HG03135 (cell line): ENCODE measurements at regions not wholly inside any gene's neighbourhood (a gene's known extent, or its start where the extent isn't known, plus 50 kb on each side); places are given as distances from the start of the nearest gene placed in this dataset.

Source experiments
- ATAC-seq: cut with Tn5 transposase; IDR thresholded peaks from one replicate; pipeline ENCODE4 v1.9.1; 2021; ENCODE audit warnings: mild to moderate bottlenecking, moderate library complexity; ENCODE audit not compliant: unreplicated experiment

DNA sequence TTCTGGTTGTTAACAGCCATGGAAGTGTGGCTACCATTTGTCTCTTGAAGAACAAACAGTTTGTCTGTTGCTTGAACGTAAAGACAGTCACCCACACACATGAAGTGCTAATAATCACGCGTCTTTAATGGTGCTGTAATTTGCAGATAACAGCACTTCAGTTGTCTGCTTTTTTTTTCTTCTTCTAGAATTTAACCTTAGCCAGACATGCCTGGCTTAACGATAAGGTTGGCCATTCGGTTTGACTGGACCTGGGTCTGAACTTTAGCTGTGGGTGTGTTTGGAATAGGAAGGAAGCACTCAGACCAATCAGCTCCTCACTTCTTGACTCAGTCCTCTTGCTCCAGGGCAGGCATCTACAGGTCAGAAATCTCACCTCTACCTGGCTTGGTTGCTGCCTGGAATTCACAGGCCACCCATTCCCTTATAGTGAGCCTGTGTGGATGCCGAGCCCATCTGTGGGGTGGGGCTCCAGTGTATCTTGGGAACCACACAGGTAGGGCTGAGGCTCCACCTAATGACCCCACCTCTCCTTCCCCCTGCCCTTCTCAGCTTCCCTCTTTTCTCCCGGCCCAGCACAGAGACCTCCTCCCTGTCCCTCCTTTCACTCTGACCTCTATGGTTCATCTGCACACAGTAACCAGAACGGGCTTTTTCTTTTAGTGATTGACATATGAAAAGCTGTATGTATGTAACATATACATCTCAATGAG lies 246.4 kb upstream of the PWP1 start:
- ATAC-seq: no peak

DNA sequence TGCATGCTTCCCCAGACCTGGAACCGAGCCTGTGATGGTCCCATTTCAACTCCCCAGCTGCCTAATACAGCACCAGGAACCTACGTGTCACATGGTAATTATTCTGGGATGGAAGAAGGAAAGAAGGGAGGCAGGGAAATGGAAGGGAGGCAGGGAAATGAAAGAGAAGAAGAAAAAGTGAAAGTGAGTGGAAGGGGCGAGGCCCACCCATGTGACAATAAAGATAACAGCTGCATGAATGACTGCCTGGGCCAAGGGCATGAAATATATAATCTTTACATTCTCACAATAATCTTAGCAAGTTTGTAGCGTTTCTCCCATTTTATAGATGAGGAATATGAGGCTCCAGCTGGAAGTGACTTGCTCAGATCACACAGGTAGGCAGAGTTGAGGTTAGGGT lies 245.0 kb upstream of the PWP1 start:
- ATAC-seq: no peak

DNA sequence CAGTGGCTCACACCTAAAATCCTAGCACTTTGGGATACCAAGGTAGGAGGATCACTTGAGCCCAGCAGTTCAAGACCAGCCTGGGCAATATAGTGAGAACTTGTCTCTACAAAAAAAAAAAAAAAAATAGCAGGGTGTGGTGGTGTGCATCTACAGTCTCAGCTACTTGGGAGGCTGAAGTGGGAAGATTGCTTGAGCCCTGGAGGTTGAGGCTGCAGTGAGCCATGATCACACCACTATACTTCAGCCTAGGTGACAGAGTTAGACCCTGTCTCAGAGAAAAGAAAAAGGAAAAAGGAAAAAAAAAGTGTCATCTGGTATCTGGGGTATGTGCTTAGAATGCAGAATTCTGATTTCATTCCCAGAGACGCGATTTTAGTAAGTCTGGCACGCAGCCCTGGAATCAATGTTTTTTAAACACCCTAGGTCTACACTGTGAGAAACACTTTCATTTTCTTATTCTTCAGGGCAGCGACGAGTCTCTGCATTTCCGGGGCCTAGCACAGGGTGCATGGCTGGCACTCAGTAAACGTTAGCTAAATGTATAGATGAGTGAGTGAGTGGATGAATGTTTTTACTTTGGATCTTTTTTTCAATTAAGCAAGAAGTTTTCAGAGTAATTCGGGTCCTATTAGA lies 243.8 kb upstream of the PWP1 start:
- ATAC-seq: no peak

DNA sequence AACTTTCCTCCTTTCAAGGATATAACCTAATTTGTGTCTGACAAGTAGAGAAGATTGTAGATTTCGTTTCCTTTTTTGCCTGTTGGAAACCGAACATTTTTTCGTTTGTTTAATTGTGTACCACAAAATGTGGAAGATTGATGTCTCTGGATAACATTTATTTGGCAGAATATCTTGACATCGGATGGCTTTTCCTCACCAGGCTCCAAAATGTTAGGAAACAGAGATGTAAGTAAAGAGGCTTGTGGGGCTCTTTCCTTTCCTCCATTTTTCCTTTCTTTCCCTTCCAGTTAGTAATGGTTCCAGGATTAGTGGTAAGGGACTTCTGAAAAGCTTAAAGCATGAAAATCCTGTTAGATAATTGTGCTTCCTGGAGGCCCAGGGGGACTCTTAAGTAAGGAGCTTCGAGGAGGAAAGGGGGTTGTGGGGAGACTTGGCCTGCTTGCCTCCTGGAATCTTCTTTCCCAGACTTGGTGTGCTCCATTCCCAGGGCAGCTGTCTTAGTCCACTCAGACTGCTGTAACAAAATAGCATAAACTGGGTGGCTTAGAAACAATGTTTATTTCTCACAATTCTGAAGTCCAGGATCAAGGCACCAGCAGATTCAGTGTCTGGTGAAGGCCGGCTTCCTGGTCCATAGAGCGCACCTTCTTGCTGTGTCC lies 243.1 kb upstream of the PWP1 start:
- no peak for ATAC-seq

DNA sequence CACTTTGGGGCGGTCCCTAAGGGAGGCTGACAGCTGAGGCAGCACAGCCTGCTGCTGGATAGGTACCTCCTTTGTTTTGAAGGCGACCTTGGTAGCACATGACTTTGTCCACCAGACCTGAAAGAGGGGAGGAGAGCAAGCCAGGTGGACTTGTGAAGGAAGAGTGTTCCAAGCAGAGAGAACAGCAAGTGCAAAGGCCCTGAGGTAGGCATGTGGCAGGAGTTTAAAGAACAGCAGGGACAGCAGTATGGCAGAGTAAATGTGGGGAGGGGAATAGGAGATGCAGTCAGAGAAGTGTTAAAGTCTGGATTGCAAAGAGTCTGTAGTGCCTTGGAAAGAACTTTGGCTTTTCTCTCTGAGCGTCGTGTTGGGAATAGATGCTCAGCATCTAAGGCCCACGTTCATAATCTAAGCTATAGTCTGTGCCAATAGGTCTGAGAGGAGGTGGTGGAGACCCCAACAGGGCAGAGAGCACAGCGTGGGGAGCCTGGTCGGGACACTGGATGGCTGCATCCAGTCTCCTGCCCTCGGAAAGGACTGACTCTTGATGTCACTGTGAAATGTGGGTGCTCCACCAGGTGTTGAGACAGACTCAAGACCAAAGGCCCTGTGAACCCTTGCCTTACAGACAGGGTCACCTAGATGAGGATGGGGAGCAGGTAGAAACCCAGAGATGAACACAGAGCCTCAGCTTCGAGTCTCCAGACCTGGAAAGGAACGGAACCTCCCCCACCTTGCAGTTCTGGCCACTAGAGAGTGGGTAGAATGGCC lies 242.1 kb upstream of the PWP1 start:
- no peak for ATAC-seq

DNA sequence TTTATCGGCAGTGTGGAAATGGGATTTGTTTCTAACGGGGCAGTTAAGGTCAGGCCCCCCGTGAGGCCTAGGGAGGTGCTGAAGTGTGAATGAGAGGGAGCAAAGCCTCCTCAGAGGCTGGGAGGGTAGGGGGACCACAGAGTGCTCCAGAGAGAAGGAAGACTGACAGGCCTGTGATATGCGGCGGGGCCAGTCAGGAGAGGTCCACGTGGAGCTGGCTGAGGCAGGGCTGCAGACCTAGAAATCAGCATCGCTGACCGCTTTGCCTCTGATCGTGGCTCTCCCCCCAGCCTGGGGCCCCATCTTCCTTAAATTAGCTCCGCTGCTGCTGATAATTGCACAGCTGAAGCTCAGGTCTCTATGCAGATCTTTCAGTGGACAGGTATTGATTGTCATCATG lies 240.8 kb upstream of the PWP1 start:
- ATAC-seq: no peak

DNA sequence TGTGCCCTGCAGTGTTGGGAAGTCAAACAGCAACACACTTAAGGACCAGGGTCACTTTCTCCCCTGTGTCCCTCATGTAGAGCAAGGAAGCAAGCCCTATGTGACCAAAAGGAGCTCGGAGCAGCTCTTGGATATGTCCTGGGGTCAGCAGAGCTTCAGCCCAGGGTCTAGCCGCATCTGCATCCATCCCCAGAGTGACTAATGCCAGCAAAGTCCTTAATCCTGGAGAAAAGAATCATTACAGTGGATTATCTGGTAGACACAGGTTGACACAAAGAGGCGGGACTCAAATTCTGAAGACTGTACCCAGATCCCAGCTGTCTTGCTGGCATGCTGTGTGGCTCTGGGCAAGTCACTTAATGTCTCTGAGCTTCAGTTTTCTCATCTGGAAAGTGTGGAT lies 239.1 kb upstream of the PWP1 start:
- no peak for ATAC-seq

DNA sequence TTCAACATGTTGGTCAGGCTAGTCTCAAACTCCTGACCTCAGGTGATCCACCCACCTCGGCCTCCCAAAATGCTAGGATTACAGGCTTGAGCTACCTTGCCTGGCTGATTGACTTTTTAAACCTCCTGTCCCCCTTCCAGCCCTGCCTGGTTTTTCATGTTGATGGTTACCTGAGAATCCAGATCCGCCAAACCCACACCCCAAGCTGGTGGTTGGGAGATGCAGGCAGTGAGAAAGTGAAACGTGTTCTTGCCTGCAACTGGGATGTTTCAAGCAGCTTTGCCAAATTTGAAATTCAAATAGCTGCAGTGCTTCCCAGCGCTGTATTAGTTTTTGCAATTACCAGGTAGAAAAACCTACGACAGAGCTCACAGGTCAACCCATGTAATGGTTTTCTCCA lies 238.3 kb upstream of the PWP1 start:
- no peak for ATAC-seq

DNA sequence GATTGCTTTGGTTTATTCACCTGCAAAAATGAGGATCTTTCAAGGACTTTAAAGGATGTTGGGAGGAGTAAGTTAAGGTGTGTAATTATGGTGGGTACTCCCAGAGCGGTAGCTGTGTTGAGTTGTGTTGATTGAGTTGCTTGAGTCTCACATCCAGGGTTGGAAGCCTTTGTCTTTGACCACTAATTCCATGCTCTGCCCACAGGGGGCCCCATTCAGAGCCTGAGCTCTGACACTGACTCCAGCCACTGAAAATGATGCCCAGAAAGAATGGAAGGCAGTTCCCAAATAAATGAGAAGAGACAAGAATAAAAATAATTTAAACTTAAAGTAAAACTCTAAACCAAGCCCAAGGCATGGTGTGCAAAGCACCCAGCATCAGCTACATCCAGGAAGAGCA lies 237.4 kb upstream of the PWP1 start:
- ATAC-seq: no peak

DNA sequence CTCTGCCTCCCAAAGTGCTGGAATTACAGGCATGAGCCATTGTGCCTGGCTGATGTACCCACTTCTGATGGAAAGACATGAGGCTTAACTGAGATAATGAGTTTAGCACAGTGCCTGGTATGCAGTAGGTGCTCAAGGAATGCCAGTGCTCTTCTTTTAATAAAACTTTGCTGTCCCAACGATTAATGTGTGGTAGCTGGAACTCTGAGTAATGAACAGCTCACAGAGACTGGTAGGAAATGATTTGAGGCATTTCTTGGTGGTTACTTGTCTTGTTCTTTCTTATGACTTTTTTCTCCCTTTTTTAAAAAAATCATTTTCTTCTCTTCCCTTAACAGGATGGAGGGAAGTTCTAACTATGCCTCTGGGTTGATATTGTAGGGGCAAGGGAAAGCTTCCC lies 235.7 kb upstream of the PWP1 start:
- no peak for ATAC-seq

DNA sequence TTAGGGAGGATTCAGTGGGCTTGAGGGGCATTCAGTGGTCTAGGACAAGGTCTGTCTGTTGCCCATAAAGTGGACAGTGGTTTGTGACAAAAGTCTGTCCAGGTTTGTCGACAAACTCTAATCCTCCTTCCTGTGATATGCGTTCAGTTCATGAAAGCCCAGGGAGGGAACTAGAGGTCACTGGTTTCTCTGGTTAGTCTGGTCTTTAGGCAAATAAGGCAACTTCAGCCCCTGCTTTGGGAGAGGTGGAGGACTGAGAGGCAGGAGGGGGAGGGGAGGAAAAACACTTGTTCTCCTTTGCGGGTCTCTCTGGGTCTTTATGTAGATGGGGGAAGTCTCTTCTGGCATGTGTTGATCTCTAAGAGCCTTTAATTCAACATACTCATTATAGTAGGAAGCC lies 235.1 kb upstream of the PWP1 start:
- no peak for ATAC-seq

DNA sequence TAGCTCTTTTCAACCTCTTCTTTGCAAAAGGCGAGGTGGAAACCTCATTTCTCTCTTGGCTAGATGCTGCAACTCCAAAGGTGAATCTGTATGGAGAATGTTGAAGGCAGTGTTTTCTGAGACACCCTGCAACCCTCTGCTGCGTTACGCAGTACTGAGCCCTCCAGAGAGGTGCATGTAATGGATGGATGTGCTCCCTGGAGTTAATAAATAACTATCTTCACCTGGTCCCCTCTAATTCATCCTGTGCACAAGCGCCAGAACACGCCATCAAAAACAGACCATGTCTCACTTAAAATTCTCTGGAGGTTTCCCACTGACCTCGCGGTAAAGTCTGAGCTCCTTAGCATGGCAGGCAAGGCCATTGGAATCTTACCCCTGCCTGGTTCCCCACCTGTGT lies 234.4 kb upstream of the PWP1 start:
- no peak for ATAC-seq

DNA sequence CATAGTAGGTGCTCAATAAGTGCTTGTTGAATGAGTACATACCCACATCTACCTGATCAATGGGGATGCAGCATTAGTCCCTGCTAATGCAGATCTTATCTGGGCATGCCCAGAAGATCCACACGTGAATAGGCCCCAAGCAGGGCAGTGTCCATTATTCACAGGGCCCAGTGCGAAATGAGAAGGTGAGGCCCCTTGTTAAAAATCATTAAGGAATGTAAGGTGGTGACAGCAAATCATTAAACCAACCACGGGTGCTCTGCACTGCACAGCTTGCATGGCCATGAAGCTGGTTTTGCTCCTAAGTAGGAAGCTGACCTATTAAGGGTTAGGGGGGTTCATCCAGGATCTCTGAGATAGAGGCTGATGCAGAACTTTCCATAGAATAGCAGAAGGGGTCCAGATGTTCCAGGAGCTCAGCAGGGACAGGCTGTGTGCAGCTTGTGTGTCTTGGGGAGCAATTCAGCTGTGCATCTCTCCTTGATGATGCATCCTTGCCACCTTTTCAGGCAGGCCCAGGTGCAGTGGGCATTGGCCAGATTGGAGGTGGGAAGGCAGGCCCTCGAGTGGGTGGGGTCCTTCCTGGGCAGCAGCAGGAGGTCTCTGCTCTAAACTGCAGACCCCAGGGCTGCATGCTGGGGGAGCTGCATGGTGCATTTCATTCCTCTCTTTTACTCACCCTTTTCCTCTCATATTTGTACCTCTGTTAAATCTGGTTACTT lies 231.3 kb upstream of the PWP1 start:
- no peak for ATAC-seq

DNA sequence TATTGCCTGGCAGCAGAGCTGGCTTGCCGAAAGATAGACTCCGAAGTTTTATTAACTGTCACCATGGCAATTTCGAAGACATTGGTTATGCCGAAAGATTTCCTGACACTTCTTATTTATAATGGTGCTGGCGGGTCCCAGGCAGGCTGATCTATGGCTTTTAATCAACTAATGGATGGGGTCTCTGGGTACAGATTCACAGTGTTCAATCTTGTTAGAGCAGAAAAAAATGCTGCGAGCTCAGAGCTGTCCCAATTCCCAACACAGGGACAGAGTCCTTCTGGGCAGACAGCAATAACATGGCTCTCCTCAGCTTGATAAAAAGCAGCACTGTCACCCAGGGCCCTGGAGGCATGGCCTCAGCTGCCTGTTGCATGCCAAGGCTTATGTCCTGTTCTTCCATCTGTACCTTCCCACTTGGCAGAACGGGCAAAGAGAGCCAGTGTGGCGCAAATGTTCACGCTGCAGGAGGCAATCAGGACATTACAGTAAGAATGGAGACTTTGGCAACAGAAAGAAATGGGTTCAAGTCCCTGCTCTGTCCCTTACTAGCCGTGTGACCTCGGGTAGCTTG lies 228.2 kb upstream of the PWP1 start:
- no peak for ATAC-seq

DNA sequence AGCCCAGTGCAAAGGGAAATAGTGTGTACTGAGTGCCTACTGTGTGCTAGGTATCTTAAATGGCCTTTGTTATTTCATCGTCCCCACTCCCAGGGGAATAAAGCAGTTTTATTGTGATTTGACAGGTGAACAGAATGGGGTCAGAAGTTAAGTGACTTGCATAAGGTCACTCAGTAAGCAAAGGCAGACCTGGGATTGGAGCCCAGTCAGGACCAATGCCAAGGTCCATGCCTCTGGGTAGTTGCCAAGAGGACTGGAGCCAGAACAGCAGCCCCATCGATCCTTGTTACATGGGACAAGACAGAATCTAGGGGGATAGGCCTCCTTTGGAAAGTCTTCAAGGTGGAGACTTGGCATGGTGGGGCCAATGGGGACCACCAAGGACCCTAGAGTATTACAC lies 227.4 kb upstream of the PWP1 start:
- no peak for ATAC-seq

DNA sequence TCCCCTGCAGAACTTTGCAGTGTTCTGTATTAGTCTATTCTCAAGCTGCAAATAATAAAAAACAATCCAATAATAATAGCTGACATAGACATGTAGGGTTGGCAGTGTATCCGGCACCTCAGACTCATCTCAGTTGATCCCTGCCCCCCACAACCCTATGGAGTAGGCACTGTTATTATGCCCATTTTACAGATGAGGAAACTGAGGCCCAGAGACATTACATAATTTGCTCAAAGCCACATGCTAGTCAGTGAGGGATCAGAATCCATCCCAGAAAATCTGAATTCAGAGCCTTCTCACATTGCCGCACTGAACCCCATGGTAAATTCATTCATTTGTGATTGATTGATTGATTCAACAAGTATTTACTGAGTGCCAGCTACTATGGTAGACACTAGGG lies 226.6 kb upstream of the PWP1 start:
- ATAC-seq: no peak

DNA sequence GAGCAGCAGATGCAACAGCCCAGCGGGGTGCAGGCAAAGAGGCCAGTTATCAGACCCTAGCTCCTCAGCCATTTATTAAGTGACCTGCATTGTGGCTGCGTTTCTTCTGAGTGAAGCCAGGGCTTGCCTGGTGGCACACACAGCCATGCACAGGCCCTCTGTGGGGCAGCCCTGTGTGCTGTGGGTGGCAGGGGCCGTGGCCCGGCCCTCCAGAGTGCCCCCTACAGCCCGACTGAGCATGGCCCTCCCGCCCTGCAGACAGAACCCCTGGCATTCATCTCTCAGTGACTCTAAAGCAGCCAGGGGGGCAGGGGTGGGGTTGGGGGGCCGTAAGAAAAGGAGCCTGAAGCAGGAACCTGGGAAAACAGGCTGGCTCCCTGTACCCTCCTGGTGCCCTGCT lies 226.0 kb upstream of the PWP1 start:
- ATAC-seq: no peak

DNA sequence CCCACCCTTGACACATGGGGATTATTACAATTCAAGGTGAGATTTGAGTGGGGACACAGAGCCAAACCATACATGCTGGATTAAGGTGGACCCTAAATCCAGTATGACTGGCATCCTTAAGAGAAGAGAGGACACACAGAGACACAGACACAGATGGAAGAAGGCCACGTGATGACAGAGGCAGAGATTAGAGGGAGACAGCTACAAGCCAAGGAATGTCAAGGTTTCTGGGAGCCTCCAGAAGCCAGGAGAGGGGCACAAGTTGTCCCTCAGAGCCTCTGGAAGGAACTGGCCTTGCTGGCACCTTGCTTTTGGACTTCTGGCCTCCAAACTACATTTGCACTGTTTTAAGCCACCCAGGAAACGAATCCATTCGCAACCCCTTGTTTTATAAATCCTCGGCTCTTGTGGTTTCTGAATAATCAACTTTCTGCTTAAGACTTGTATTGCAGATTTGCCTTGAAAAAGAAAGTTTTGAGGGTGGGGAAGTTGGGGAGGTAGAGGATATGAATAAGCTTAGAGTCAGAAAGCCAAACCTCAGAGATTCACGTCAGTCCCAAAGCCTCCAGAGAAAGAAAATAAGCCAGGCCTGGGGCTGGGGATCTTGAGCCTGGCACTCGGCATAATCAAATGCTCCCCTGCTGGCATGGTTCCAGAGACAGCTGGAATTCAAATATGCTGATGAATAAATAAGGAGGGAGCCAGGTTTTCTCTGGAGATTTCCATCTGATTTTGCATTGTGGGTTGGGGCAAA lies 224.2 kb upstream of the PWP1 start:
- no peak for ATAC-seq

DNA sequence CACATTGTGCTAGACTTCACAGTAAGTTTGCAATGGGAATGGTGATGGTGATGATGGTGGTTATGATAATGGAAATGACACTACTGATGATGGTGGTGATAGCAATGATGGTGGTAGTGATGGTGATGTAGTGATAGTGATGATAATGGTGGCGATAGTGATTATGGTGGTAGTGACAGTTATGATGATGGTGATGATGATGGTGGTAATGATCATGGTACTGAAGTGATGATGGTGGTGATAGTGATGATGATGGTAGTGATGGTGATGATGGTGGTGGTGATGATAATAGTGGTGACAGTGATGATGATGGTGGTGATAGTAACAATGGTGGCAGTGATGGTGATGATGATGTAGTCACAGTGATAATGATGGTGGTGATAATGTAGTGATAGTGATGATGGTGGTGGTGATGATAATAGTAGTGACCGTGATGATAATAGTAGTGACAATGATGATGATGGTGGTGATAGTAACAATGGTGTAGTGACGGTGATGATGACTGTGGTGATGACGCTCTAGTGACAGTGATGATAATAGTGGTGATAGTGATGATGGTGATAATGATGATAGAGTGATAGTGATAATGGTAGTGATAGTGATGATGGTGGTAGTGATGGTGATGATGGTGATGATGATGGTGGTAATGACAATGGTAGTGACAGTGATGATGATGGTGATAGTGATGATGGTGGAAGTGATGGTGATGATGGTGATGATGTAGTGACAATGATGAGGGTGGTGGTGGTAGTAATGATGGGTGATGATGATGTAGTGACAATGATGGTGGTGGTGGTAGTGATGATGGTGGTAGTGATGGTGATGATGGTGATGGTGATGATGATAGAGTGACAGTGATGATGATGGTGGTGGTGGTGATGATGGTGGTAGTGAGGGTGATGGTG lies 222.9 kb upstream of the PWP1 start:
- no peak for ATAC-seq
